Activated CD8-positive, alpha-beta T cell treated with anti-CD3 and anti-CD28 coated beads for 36 hours (primary cell): ENCODE measurements at regions not wholly inside any gene's neighbourhood (a gene's known extent, or its start where the extent isn't known, plus 50 kb on each side); places are given as distances from the start of the nearest gene placed in this dataset.

Source experiments
- ATAC-seq: fragments of 200-7000 bp; cut with Tn5 transposase; one replicate; pipeline ENCODE4 v1.10.0; 2021; ENCODE audit warnings: mild to moderate bottlenecking, moderate library complexity
- CTCF ChIA-PET: fragments of 350-600 bp; sonication (Branson Sonifier 250); formaldehyde crosslinking; loops from one replicate; lab custom pipeline; 2021; ENCODE audit warnings: antibody characterized with exemption; lab: Charles Lee
- POLR2A ChIA-PET: fragments of 350-600 bp; sonication (Branson Sonifier 250); formaldehyde crosslinking; loops from one replicate; lab custom pipeline; 2021; ENCODE audit warnings: antibody characterized with exemption; lab: Charles Lee
- DNase-seq: peaks from one replicate; pipeline ENCODE4 v3.0.0-alpha.2; 2020
- H3K27ac Mint-ChIP-seq: one replicate; pipeline ENCODE4 v1.8.0; 2021; ENCODE audit warnings: mild to moderate bottlenecking, mixed read lengths
- H3K27me3 Mint-ChIP-seq: one replicate; pipeline ENCODE4 v1.8.0; 2021; ENCODE audit warnings: mixed read lengths
- H3K36me3 Mint-ChIP-seq: one replicate; pipeline ENCODE4 v1.8.0; 2021; ENCODE audit warnings: low read depth, mixed read lengths
- H3K4me1 Mint-ChIP-seq: one replicate; pipeline ENCODE4 v1.8.0; 2021; ENCODE audit warnings: low read depth, mixed read lengths
- H3K4me3 Mint-ChIP-seq: one replicate; pipeline ENCODE4 v1.8.0; 2021; ENCODE audit warnings: mild to moderate bottlenecking, moderate library complexity, mixed read lengths
- H3K9me3 Mint-ChIP-seq: one replicate; pipeline ENCODE4 v1.8.0; 2021; ENCODE audit warnings: mixed read lengths
- CTCF ChIP-seq: fragments of 200-600 bp; IDR thresholded peaks from one replicate; pipeline ENCODE4 v1.8.0; 2022; ENCODE audit warnings: antibody characterized with exemption, mild to moderate bottlenecking
- intact Hi-C: fragments of 100-400 bp; cut with micrococcal nuclease; formaldehyde crosslinking; loops from one replicate; pipeline ENCODE4 v1.10.0; 2022

DNA sequence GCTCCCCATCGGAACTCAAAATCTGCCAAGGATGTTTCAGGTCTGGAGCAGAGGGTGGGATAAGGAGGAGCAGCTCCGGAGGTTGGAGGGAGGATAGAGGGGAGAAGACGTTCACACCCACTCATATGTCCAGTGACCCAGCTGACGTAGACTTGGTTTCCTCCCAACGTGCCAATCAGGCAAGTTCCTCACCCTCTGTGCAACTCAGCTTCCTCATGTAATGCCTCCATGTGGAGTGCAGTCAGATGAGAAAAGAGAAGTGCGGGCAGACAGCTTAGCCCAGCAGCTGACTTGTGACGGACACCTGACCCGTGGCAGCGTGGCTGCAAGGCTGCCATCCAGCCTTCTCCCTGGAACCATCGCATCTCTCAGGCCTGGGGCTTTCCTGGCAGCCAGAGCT lies 86.8 kb downstream of the NPTX2 start:
- no peak overlapping the region for H3K4me3 Mint-ChIP-seq
- CTCF ChIA-PET: no interaction called here
- POLR2A ChIA-PET: no interaction called here
- no peak overlapping the region for H3K27ac Mint-ChIP-seq
- peaks cover 5% of the 10 kb centered on the region for H3K27me3 Mint-ChIP-seq
- no peaks in the 10 kb centered on the region for H3K9me3 Mint-ChIP-seq
- H3K4me1 Mint-ChIP-seq: no peaks in the 10 kb centered on the region
- intact Hi-C loops: no loop called here
- ATAC-seq (no peak), DNase-seq (no peak)
- no peak for TF ChIP-seq CTCF
- H3K36me3 Mint-ChIP-seq: no peaks in the 10 kb centered on the region

GRCh38 chr7:98705626-98706025 lies 88.5 kb downstream of the NPTX2 start:
- Mint-ChIP-seq H3K36me3 (no peaks in the 10 kb centered on the region), H3K27ac (no peak overlapping the region), H3K9me3 (no peaks in the 10 kb centered on the region), H3K27me3 (peaks cover 5% of the 10 kb centered on the region), H3K4me1 (no peaks in the 10 kb centered on the region), H3K4me3 (no peak overlapping the region)
- intact Hi-C loops: no loop called here
- no peak for TF ChIP-seq CTCF
- ChIA-PET POLR2A (no interaction called here), CTCF (no interaction called here)
- no peak for DNase-seq
- no peak for ATAC-seq

- H3K4me3 Mint-ChIP-seq: no peak overlapping the region
- ChIA-PET CTCF (no interaction called here), POLR2A (no interaction called here)
- ATAC-seq (no peak), DNase-seq (no peak)
- intact Hi-C loops: no loop called here
- H3K4me1 Mint-ChIP-seq: no peaks in the 10 kb centered on the region
- peaks cover 8% of the 10 kb centered on the region for H3K27me3 Mint-ChIP-seq
- no peaks in the 10 kb centered on the region for H3K36me3 Mint-ChIP-seq
- H3K9me3 Mint-ChIP-seq: no peaks in the 10 kb centered on the region
- no peak for TF ChIP-seq CTCF
- no peak overlapping the region for H3K27ac Mint-ChIP-seq
These were observed 90.0 kb downstream of the NPTX2 start for GRCh38 chr7:98707076-98707475.

GRCh38 chr7:98711945-98712344 lies 94.9 kb downstream of the NPTX2 start:
- DNase-seq (no peak), ATAC-seq (no peak)
- CTCF ChIA-PET: no interaction called here
- TF ChIP-seq CTCF: no peak
- no peaks in the 10 kb centered on the region for H3K9me3 Mint-ChIP-seq
- no peak overlapping the region for H3K27ac Mint-ChIP-seq
- intact Hi-C loops: no loop called here
- no peak overlapping the region for H3K4me3 Mint-ChIP-seq
- POLR2A ChIA-PET: no interaction called here
- H3K4me1 Mint-ChIP-seq: peaks cover 3% of the 10 kb centered on the region
- H3K27me3 Mint-ChIP-seq: peaks cover 7% of the 10 kb centered on the region
- H3K36me3 Mint-ChIP-seq: no peaks in the 10 kb centered on the region

DNA sequence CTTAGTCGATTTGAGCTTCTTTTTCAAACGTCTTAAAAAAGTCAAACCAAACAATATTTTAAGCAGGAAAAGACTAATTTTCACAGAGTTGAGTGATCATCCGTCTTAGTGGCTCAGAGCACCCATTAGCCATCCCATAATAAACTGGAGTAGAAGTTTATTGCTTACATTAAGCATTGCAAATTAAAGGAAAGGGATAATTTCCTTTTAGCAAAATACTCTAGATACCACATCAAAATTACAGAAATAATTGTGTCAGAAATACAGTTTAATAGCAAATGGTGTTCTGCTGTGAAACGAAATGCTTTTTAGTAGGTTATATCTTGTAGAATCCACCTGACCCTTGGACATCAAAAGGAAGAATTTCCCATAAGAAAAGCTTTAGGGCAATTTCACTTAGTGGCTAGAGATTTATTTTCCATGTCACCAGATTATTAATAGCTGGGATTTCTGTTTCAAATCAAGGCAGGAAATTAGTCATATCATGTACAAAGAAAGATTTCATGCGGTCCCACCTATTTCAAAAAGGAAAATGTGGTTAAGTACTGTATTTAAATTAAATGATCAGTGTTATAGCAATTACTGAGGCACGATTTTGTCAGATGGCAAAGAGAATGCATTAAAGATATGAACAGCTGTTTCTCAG lies 96.2 kb downstream of the NPTX2 start:
- Mint-ChIP-seq H3K27ac (no peak overlapping the region), H3K9me3 (no peaks in the 10 kb centered on the region), H3K4me1 (peaks cover 3% of the 10 kb centered on the region), H3K36me3 (no peaks in the 10 kb centered on the region), H3K4me3 (no peak overlapping the region), H3K27me3 (peaks cover 7% of the 10 kb centered on the region)
- no peak for TF ChIP-seq CTCF
- ATAC-seq (no peak), DNase-seq (no peak)
- POLR2A ChIA-PET: interaction anchor here (0.7 kb wide), 1 partner anchor 34 kb away, joined by 3 read pairs; no protein-coding TSS in a partner anchor
- intact Hi-C loops: no loop called here
- CTCF ChIA-PET: interaction anchor here (0.9 kb wide), 1 partner anchor 33 kb away, joined by 3 read pairs; no protein-coding TSS in a partner anchor
